ENCODE measurements at regions not wholly inside any gene's neighbourhood (a gene's known extent, or its start where the extent isn't known, plus 50 kb on each side); places are given as distances from the start of the nearest gene placed in this dataset.
"Not testable (repeated sequence)": the region's sequence is repeated elsewhere in the genome, so short reads cannot be mapped to it uniquely, and the experiment has no call there.

DNA sequence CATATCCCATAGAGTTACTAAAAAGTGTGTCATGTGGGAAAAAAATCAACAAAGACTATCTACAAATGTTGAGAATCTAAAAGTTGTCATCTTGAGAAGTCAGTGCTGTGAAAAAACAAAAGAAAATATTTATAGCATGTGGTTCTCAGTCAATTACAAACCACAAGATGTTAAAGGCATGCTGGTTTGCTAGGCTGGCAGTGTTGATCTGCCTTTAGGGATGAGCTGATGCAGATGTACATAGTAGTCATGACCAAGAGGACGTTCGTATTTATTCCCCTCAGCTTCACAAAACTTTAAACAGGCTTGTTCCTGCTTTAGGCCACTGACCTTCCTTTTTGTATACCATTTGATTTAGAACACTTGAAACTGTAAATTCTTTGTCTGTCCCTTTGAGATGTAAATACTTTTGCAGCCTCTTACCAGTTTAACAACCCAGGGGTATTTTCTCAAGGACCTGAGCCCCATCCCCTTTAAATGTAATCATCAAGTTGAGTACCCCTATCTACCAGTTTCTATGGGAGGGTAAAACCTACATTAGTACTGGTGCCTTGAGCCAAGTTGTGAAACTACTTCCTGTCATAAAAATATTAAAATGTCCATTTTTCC lies 446.6 kb downstream of the KCNJ18 start:
- no peak for DNase-seq

DNA sequence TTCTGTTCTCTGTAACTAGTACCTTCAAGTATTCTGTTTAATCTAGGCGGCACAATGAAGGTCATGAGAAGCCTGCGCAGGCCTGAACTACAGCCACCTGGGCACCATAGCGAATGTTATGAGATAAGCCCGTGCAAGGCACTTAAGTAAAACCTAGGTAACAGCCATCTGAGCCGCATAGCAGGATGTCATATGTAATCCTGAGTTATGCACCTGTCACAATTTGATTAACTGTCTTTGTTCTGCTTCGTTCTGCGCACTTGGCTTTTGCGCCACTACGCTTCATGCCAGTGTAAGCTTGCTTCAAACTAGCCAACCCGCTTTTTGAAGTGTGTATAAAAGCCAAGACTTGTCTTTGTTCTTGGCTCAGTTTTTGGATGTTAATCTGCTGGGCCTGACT lies 449.8 kb downstream of the KCNJ18 start:
- no peak for DNase-seq

GRCh38 chr17:22145605-22146178 lies 453.4 kb downstream of the KCNJ18 start:
- DNase-seq = no peak

DNA sequence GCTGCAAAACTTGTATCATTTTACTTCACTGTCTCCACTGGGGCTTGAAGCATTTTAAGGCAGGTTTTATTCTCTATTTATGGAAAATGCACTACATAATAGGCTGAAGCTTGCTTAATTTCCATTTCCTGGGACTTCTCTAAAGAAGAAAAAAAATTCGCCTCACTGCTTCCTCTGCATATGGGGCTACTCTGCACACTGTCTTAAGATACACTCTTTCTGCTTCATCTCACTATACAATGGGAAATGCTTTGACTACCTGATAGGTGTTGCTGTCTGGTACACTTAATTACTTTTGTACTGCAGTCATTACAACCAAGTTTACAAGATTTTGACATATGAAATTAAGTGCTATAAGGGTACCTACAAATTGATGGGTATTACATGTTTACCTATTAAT lies 466.0 kb downstream of the KCNJ18 start:
- no peak for DNase-seq

GRCh38 chr17:22161376-22161775 lies 469.1 kb downstream of the KCNJ18 start:
- no peak for DNase-seq

DNA sequence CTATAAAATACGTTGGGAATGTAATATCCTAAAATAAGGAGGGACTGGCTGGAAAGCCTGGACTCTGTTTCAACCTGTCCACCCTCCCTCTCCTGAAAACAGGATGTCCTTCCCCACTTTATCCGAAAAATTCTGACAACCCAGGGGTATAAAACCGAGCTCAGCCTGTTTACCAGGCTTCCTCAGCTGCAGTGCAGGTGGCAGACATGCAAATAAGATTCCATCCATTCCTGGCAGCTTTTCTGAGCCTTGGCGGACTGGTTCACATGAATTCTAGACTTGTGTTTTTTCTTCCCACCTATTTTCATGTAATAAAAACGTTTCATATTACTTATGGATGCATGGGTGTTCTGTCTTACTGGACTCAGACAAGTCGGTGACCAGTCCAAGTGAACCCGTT lies 479.3 kb downstream of the KCNJ18 start:
- DNase-seq = no peak

DNA sequence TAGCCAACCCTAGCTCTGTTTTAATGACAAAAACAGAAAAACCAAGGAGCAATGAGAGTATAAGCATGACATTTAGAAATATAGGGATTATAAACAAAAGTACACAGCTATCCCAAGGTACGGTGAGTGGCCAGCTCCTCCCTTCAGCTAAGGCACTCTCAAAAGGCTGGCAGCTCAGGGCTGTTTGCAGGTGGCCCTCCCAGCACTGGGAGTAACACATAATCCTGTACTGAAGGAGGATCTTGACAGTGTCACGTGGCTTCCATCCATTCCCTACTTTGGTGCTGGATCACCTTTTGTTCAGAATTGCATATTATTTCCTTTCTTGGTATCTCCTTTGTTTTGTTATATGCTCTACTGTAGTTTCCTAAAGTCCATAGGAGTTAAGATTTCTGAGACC lies 500.8 kb downstream of the KCNJ18 start:
- no peak for DNase-seq

GRCh38 chr17:22200187-22200586 lies 507.9 kb downstream of the KCNJ18 start:
- not testable (repeated sequence) for DNase-seq

GRCh38 chr17:22202702-22203101 lies 510.4 kb downstream of the KCNJ18 start:
- no peak for DNase-seq

- no peak for DNase-seq
Measured at GRCh38 chr17:22203208-22203715, 510.9 kb downstream of the KCNJ18 start.

DNA sequence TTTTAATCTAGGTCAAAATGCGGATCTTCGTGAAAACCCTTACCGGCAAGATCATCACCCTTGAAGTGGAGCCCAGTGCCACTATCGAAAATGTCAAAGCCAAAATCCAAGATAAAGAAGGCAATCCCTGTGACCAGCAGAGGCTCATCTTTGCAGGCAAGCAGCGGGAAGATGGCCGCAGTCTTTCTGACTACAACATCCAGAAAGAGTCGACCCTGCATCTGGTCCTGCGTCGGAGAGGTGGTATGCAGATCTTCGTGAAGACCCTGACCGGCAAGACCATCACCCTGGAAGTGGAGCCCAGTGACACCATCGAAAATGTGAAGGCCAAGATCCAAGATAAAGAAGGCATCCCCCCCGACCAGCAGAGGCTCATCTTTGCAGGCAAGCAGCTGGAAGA lies 511.8 kb downstream of the KCNJ18 start:
- DNase-seq = not testable (repeated sequence)

DNA sequence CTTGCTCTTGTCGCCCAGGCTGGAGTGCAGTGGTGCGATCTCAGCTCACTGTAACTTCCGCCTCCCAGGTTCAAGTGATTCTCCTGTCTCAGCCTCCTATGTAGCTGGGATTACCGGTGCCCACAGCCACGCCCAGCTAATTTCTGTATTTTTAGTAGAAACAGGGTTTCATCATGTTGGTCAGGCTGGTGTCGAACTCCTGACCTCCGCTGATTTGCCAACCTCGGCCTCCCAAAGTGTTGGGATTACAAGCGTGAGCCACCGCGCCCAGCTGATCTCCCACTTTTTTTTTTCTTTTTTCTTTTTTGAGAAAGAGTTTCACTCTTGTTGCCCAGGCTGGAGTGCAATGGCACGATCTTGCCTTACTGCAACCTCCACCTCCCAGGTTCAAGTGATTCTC lies 517.9 kb downstream of the KCNJ18 start:
- DNase-seq = not testable (repeated sequence)

GRCh38 chr17:22213169-22213568 lies 520.8 kb downstream of the KCNJ18 start:
- DNase-seq = not testable (repeated sequence)

GRCh38 chr17:22217135-22217534 lies 524.8 kb downstream of the KCNJ18 start:
- DNase-seq = no peak

DNA sequence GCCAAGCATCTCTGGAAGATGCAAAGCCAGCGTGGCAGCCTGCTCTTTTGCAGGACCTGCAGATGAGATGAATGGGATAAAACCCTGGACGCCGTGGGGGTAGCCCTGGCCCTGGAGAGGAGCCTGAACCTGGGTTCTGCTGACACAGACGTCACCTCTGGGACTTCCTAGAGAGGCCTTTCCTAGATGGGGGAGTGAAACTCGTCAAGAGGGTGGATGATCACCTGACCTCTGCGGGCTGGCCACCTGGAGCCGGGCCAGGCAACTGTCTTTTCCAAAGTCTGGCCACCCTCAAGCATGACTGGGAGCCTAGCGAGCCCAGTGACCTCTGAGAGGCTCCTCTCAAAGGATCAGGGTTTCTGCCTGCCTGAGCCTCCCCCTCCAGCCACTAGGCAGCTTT lies 529.0 kb downstream of the KCNJ18 start:
- DNase-seq = no peak

GRCh38 chr17:22226477-22226876 lies 534.2 kb downstream of the KCNJ18 start:
- DNase-seq = not testable (repeated sequence)

- DNase-seq = not testable (repeated sequence)
Measured at GRCh38 chr17:22226932-22227331, 534.6 kb downstream of the KCNJ18 start.

DNA sequence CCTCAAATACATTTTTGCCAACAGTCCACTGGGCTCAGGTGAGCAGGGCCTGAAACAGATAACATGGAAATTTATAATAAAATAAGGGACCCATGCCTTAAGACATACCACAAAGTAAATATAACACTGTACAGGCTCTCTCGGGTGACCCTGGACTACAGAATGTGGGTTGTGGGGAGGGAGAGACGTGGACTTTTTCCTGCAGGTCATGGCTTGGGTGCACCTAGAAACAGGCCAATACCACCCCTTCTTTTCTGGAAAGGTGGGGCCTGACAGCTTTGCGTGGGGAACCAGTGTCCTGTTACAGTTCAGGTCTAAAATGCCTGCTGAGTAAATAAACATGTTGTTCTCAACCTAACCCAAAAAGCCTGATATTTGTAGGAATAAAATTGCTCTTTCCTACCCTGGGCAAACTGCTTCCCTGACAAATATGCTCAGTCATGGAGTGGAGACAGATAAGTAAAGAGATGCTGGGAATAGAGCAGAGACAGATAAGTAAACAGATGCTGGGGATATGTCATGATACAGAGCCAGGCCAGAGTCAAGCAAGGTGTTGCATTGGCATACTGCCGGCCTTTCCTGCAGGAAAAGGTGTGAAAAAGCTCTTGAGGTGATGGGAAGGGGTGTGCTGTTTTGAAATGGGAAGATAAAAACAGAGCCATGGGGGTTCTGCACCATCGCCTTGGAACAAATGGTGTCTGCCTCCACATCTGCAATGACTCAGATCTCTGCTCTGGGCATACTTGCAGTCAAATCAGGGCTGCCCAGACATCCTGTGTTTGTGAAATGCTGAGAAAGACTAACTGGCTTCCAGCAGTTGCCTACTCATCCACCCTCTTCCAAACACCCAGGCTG lies 535.6 kb downstream of the KCNJ18 start:
- DNase-seq = not testable (repeated sequence)

- DNase-seq = not testable (repeated sequence)
Measured at GRCh38 chr17:22229821-22230220, 537.5 kb downstream of the KCNJ18 start.

- DNase-seq = no peak
Measured at GRCh38 chr17:22233382-22233781, 541.1 kb downstream of the KCNJ18 start.

- no peak for DNase-seq
Measured at GRCh38 chr17:22242472-22242871, 550.1 kb downstream of the KCNJ18 start.

- no peak for DNase-seq
Measured at GRCh38 chr17:22251498-22251897, 559.2 kb downstream of the KCNJ18 start.

DNA sequence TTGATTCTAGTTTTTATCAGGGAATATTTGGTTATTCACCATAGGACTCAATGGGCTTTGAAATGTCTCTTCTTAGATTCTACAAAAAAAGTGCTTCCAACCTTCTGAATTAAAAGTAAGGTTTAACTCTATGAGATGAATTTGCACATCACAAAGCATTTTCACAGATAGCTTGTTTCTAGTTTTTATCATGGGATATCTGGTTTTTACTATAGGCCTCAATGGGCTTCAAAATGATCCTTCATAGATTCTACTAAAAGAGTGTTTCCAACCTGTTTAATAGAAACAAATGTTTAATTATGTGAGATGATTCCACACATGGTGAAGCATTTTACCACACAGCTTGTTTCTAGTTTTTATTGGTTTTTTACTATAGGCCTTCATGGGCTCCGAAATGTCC lies 560.7 kb downstream of the KCNJ18 start:
- DNase-seq = no peak

DNA sequence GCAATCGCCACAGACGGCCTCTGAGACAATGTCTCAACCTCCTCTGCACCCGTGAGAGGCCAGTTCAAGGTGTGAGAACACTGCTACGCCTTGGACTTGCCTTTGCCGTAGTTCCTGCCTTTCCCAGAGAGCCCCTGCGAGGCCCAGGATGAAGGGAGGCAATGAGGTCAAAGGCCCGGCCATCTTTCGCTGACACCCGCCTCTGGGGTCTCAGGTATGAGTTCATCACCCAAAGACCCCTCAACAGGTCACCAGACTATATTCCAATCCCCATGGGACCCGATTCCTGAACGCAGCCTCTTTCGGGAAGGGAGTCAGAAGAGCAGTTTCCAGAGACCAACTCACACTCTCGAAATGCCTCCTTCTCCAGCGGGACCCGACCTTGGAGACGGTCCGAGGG lies 573.5 kb downstream of the KCNJ18 start:
- no peak for DNase-seq
